PC-9 (cell line): ENCODE measurements at regions not wholly inside any gene's neighbourhood (a gene's known extent, or its start where the extent isn't known, plus 50 kb on each side); places are given as distances from the start of the nearest gene placed in this dataset.

Experiments
- BruUV-seq: library from RNA; stranded (reverse); fragments of 400-500 nt; replicated peaks from 2 replicates; lab custom pipeline; 2021; lab: Mats Ljungman, UMichigan
- CTCF ChIA-PET: fragments of 300-600 bp; sonication (Branson Sonifier 250); formaldehyde crosslinking; loops from one replicate; lab custom pipeline; 2022; ENCODE audit warnings: antibody characterized with exemption; lab: Charles Lee
- POLR2A ChIA-PET: fragments of 300-600 bp; sonication (Branson Sonifier 250); formaldehyde crosslinking; loops from one replicate; lab custom pipeline; 2022; ENCODE audit warnings: antibody characterized with exemption; ENCODE audit not compliant: unreplicated experiment; lab: Charles Lee
- DNase-seq, 2 experiments: peaks; one replicate each; pipeline versions ENCODE4 v3.0.0 to v3.0.0-alpha.2; 2015 to 2022; ENCODE audit warnings: mixed read lengths in 1 of 2
- H2AFZ ChIP-seq: fragments of 200-600 bp; sonication (generic); 2 replicates; pipeline ENCODE4 v1.8.1; 2017; ENCODE audit warnings: antibody characterized with exemption
- H3F3A ChIP-seq: fragments of 200-600 bp; sonication (generic); 2 replicates; pipeline ENCODE4 v1.8.1; 2017; ENCODE audit warnings: antibody characterized with exemption, mild to moderate bottlenecking, low read depth; ENCODE audit not compliant: insufficient read depth
- H3K27ac ChIP-seq: fragments of 200-600 bp; sonication (generic); 2 replicates; pipeline ENCODE4 v1.6.1; 2016; ENCODE audit warnings: mixed run types
- H3K27me3 ChIP-seq: fragments of 200-600 bp; sonication (generic); 2 replicates; pipeline ENCODE4 v1.6.1; 2016; ENCODE audit warnings: low read depth, mixed run types; ENCODE audit not compliant: insufficient read depth
- H3K36me3 ChIP-seq: fragments of 200-600 bp; sonication (generic); 2 replicates; pipeline ENCODE4 v1.6.1; 2016; ENCODE audit warnings: low read depth, mixed run types
- H3K4me1 ChIP-seq: fragments of 200-600 bp; sonication (generic); replicated peaks from 2 replicates; pipeline ENCODE4 v1.6.1; 2016; ENCODE audit warnings: mixed run types; ENCODE audit not compliant: insufficient read depth
- H3K4me2 ChIP-seq: fragments of 200-600 bp; sonication (generic); 2 replicates; pipeline ENCODE4 v1.6.1; 2017; ENCODE audit warnings: mixed run types
- H3K4me3 ChIP-seq: fragments of 200-600 bp; sonication (generic); 2 replicates; pipeline ENCODE4 v1.6.1; 2016; ENCODE audit warnings: mixed run types
- H3K79me2 ChIP-seq: fragments of 200-600 bp; sonication (generic); 2 replicates; pipeline ENCODE4 v1.6.1; 2017; ENCODE audit warnings: low read depth, mixed run types
- H3K9me2 ChIP-seq: fragments of 200-600 bp; sonication (generic); 2 replicates; pipeline ENCODE4 v1.8.1; 2017; ENCODE audit warnings: mild to moderate bottlenecking; ENCODE audit not compliant: insufficient read depth
- H3K9me3 ChIP-seq: fragments of 200-600 bp; sonication (generic); 2 replicates; pipeline ENCODE4 v1.8.1; 2016; ENCODE audit warnings: low read depth; ENCODE audit not compliant: insufficient read depth
- H4K20me1 ChIP-seq: fragments of 200-600 bp; sonication (generic); 2 replicates; pipeline ENCODE4 v1.8.1; 2017; ENCODE audit not compliant: insufficient read depth
- CTCF ChIP-seq: fragments of 200-600 bp; sonication (generic); conservative IDR thresholded peaks from 2 replicates; pipeline ENCODE4 v1.6.1; 2017; ENCODE audit warnings: mixed run types, antibody characterized with exemption, mild to moderate bottlenecking, moderate library complexity
- EZH2 ChIP-seq: fragments of 200-600 bp; sonication (generic); IDR thresholded peaks from 2 replicates; pipeline ENCODE4 v1.8.0; 2017; ENCODE audit warnings: antibody characterized with exemption, low read depth
- intact Hi-C: fragments of 100-400 bp; cut with micrococcal nuclease; formaldehyde crosslinking; loops from one replicate; pipeline ENCODE4 v1.10.0; 2022; ENCODE audit not compliant: unreplicated experiment

GRCh38 chr2:200084036-200084435 is 128.7 kb downstream of the MAIP1 start:
- intact Hi-C loops = no loop called here
- H3K4me1 ChIP-seq = no peaks in the 10 kb centered on the region
- H3K27ac ChIP-seq = no peak overlapping the region
- H3F3A ChIP-seq = no peaks in the 10 kb centered on the region
- no peak overlapping the region for H2AFZ ChIP-seq
- ChIA-PET CTCF (no interaction called here), POLR2A (no interaction called here)
- no peak for DNase-seq
- TF ChIP-seq CTCF (no peak), EZH2 (no peak)
- H4K20me1 ChIP-seq = no peaks in the 10 kb centered on the region
- H3K27me3 ChIP-seq = no peaks in the 10 kb centered on the region
- H3K4me2 ChIP-seq = no peak overlapping the region
- no TSS peak for BruUV-seq
- no peaks in the 10 kb centered on the region for H3K36me3 ChIP-seq
- H3K79me2 ChIP-seq = no peaks in the 10 kb centered on the region
- H3K9me3 ChIP-seq = no peaks in the 10 kb centered on the region
- H3K9me2 ChIP-seq = no peaks in the 10 kb centered on the region
- H3K4me3 ChIP-seq = no peak overlapping the region

- Histone ChIP-seq H3K79me2 (no peaks in the 10 kb centered on the region), H3K4me1 (no peaks in the 10 kb centered on the region), H3K9me3 (no peaks in the 10 kb centered on the region), H3F3A (no peaks in the 10 kb centered on the region), H3K9me2 (no peaks in the 10 kb centered on the region), H3K36me3 (no peaks in the 10 kb centered on the region), H3K27me3 (no peaks in the 10 kb centered on the region), H3K4me3 (no peak overlapping the region), H3K27ac (no peak overlapping the region), H4K20me1 (no peaks in the 10 kb centered on the region), H3K4me2 (no peak overlapping the region), H2AFZ (no peak overlapping the region)
- intact Hi-C loops = no loop called here
- no TSS peak for BruUV-seq
- CTCF ChIA-PET = no interaction called here
- TF ChIP-seq EZH2 = no peak
- no peak for TF ChIP-seq CTCF
- POLR2A ChIA-PET = no interaction called here
- no peak for DNase-seq
Measured at GRCh38 chr2:200086911-200087310, 131.5 kb downstream of the MAIP1 start.

GRCh38 chr2:200087451-200087850 is 132.1 kb downstream of the MAIP1 start:
- H3K9me2 ChIP-seq = no peaks in the 10 kb centered on the region
- CTCF ChIA-PET = no interaction called here
- no peak overlapping the region for H3K4me2 ChIP-seq
- H4K20me1 ChIP-seq = no peaks in the 10 kb centered on the region
- POLR2A ChIA-PET = interaction anchor here (1.0 kb wide), 1 partner anchor 25 kb away, joined by 3 read pairs; no protein-coding TSS in a partner anchor
- DNase-seq = no peak
- TF ChIP-seq CTCF = no peak
- TF ChIP-seq EZH2 = no peak
- intact Hi-C loops = no loop called here
- no peaks in the 10 kb centered on the region for H3K27me3 ChIP-seq
- H3K9me3 ChIP-seq = no peaks in the 10 kb centered on the region
- no peak overlapping the region for H3K4me3 ChIP-seq
- BruUV-seq = no TSS peak
- H3F3A ChIP-seq = no peaks in the 10 kb centered on the region
- no peak overlapping the region for H2AFZ ChIP-seq
- no peak overlapping the region for H3K27ac ChIP-seq
- no peaks in the 10 kb centered on the region for H3K4me1 ChIP-seq
- H3K79me2 ChIP-seq = no peaks in the 10 kb centered on the region
- no peaks in the 10 kb centered on the region for H3K36me3 ChIP-seq
